Cardiac muscle cell (in vitro differentiated cells and primary cell): ENCODE measurements at regions not wholly inside any gene's neighbourhood (a gene's known extent, or its start where the extent isn't known, plus 50 kb on each side); places are given as distances from the start of the nearest gene placed in this dataset.

Source experiments
- DNase-seq, 2 donors: peaks; one replicate each; pipeline versions ENCODE4 v3.0.0 to v3.0.0-alpha.2; 2010 to 2017; ENCODE audit warnings: low read depth in 1 of 2, low spot score in 1 of 2
- H3K27ac ChIP-seq: fragments of 200-600 bp; sonication (generic); 2 replicates; pipeline ENCODE4 v1.5.1; 2016
- H3K27me3 ChIP-seq: fragments of 200-600 bp; sonication (generic); 2 replicates; pipeline ENCODE4 v1.6.0; 2016; ENCODE audit warnings: control low read depth
- H3K36me3 ChIP-seq: fragments of 200-600 bp; sonication (generic); 2 replicates; pipeline ENCODE4 v1.5.1; 2016; ENCODE audit warnings: control low read depth
- H3K4me1 ChIP-seq: fragments of 200-600 bp; sonication (generic); 2 replicates; pipeline ENCODE4 v1.8.1; 2017; ENCODE audit warnings: low read depth, mild to moderate bottlenecking, mixed run types
- H3K4me3 ChIP-seq: fragments of 200-600 bp; sonication (generic); 2 replicates; pipeline ENCODE4 v1.5.1; 2016; ENCODE audit warnings: mild to moderate bottlenecking
- H3K9me3 ChIP-seq: fragments of 200-600 bp; sonication (generic); 2 replicates; pipeline ENCODE4 v1.5.1; 2017; ENCODE audit warnings: low read depth, mild to moderate bottlenecking, control low read depth
- CTCF ChIP-seq: IDR thresholded peaks from 2 replicates; pipeline ENCODE4 v1.5.1; 2012; ENCODE audit warnings: low read depth, mild to moderate bottlenecking, low read length

DNA sequence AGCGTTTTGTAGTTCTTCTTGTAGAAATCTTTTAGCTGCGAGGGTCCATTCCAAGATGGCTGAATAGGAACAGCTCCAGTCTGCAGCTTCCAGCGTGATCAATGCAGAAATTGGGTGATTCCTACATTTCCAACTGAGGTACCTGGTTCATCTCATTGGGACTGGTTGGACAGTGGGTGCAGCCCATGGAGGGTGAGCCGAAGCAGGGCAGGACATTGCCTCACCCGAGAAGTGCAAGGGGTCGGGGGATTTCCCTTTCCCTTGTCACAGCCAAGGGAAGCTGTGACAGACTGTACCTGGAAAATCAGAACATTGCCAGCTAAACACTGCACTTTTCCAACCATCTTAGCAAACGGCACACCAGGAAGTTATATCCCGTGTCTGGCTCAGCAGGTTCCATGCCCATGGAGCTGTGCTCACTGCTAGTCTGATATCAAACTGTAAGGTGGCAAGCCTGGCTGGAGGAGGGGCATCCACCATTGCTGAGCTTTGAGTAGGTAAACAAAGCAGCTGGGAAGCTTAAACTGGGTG lies 176.0 kb upstream of the SPRY2 start:
- DNase-seq = no peak
- no peak overlapping the region for H3K27ac ChIP-seq
- H3K27me3 ChIP-seq = no peaks in the 10 kb centered on the region
- no peak for TF ChIP-seq CTCF
- no peaks in the 10 kb centered on the region for H3K36me3 ChIP-seq
- H3K4me3 ChIP-seq = no peak overlapping the region
- no peaks in the 10 kb centered on the region for H3K9me3 ChIP-seq
- no peaks in the 10 kb centered on the region for H3K4me1 ChIP-seq

DNA sequence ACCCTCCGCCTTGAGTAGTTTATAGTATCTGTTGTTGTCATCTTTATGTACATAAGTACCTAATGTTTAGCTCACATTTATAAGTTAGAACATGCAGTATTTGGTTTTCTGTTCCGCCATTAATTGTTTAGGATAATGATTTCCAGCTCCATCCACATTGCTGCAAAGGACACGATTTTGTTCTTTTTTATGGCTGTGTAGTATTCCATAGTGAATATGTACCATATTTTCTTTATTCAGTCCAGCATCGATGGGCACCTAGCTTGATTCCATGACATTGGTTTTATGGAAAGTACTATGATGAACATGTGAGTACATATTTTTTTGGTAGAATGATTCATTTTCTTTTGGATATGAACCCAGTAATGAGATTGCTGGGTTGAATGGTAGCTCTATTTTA lies 174.4 kb upstream of the SPRY2 start:
- no peak overlapping the region for H3K4me3 ChIP-seq
- no peaks in the 10 kb centered on the region for H3K4me1 ChIP-seq
- H3K27ac ChIP-seq = no peak overlapping the region
- no peaks in the 10 kb centered on the region for H3K9me3 ChIP-seq
- no peaks in the 10 kb centered on the region for H3K27me3 ChIP-seq
- H3K36me3 ChIP-seq = no peaks in the 10 kb centered on the region
- no peak for DNase-seq
- TF ChIP-seq CTCF = no peak

DNA sequence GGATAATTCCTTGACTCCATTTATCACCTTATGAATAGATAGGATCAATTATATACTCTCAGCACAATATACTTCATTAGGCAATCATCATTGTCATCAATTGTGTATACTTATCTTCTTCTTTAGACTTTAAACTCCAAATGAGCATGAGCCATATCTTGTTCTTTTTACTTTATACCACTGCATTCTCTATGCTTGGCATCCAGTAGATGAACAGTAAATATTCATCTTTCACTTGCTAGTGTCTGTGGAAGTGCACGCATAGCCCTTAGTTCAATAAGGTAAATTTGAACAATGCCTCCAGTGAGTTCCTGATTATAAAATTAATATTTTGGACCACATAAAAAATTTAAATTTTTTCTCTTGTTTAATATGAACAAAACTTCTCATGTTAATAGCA lies 172.3 kb upstream of the SPRY2 start:
- Histone ChIP-seq H3K4me1 (no peaks in the 10 kb centered on the region), H3K36me3 (no peaks in the 10 kb centered on the region), H3K27me3 (no peaks in the 10 kb centered on the region), H3K4me3 (no peak overlapping the region), H3K9me3 (no peaks in the 10 kb centered on the region), H3K27ac (no peak overlapping the region)
- TF ChIP-seq CTCF = no peak
- no peak for DNase-seq

DNA sequence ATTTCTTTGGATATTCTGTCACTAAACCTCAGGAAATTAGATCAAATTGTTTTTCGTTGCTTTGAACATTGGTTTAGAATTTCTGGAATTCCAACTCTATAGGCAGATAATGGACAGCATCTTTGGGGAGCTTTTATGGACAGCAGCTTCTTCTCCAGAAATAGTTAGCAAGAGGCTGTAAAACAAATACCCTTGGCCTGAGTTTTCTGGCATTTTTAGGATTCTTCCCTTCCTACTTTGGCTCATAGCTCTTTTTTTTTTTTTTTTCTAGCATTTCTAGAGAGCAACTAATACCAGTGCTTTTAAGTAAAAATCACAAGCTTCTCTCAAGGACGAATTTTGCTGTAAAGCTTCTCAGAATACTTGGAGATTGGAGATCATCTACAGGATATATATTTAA lies 169.8 kb upstream of the SPRY2 start:
- H3K4me1 ChIP-seq = no peaks in the 10 kb centered on the region
- H3K4me3 ChIP-seq = no peak overlapping the region
- no peaks in the 10 kb centered on the region for H3K36me3 ChIP-seq
- no peak for DNase-seq
- H3K27me3 ChIP-seq = no peaks in the 10 kb centered on the region
- no peak for TF ChIP-seq CTCF
- H3K27ac ChIP-seq = no peak overlapping the region
- no peaks in the 10 kb centered on the region for H3K9me3 ChIP-seq

- Histone ChIP-seq H3K27me3 (no peaks in the 10 kb centered on the region), H3K36me3 (no peaks in the 10 kb centered on the region), H3K4me1 (no peaks in the 10 kb centered on the region), H3K27ac (no peak overlapping the region), H3K9me3 (no peaks in the 10 kb centered on the region), H3K4me3 (no peak overlapping the region)
- TF ChIP-seq CTCF = no peak
- DNase-seq = no peak
Observed at GRCh38 chr13:80509264-80509663, 168.3 kb upstream of the SPRY2 start.

DNA sequence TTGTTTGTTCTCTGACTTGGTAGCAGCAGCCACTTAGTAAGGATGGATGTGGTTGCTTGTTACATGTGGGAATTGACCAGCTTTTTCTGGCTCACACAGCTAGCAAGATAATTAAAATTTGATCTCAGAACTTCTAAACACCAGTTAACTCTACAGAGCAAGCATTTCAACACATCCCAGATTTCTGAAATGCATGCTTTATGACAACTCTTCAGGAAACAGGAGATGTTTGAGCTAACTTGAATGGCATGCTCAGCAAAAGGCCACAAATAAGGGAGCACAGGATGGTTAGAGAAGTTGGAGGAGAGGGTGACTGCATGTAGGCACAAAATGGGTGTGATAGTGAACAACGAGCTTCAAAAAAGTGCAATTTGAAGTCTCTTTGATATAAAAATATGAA lies 167.1 kb upstream of the SPRY2 start:
- Histone ChIP-seq H3K27ac (no peak overlapping the region), H3K4me1 (no peaks in the 10 kb centered on the region), H3K4me3 (no peak overlapping the region), H3K36me3 (no peaks in the 10 kb centered on the region), H3K9me3 (no peaks in the 10 kb centered on the region), H3K27me3 (no peaks in the 10 kb centered on the region)
- TF ChIP-seq CTCF = no peak
- DNase-seq = no peak
